ENCODE measurements at regions not wholly inside any gene's neighbourhood (a gene's known extent, or its start where the extent isn't known, plus 50 kb on each side); places are given as distances from the start of the nearest gene placed in this dataset.

DNA sequence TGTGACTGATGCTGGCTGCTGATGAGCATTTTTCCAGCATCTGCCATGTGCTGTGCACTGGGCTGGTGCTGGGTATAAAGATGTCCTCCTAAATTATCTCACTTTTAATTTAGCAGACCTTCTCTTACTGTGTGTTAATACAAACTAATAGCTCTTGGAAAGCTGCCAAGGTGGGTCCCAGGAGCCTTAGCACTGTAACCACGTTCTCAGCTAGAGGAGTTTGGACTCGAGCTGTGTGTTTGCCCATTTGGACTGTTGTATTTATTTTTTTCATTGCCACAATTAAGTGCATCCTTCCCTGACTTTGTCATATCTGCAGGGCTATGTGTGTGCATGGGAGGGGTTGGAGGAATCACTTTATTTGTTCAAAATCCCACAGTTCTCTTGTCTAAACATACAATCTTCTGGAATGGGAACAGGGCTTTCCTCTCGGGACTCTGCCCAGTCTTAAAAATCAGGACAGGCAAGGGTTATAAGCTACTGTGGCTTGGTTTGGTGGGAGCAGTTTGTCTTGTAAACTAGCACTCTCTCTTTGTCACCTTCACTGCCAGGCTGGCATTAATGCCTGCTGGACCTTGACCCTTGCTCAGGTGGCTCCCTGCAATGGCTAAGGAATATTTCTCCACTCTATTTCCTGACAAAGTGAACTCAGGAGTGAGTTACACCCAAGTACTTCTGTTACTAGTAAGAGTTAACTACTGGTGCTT is 129.7 kb upstream of the MGAT5 start:
- TF ChIP-seq, protein P1, sequence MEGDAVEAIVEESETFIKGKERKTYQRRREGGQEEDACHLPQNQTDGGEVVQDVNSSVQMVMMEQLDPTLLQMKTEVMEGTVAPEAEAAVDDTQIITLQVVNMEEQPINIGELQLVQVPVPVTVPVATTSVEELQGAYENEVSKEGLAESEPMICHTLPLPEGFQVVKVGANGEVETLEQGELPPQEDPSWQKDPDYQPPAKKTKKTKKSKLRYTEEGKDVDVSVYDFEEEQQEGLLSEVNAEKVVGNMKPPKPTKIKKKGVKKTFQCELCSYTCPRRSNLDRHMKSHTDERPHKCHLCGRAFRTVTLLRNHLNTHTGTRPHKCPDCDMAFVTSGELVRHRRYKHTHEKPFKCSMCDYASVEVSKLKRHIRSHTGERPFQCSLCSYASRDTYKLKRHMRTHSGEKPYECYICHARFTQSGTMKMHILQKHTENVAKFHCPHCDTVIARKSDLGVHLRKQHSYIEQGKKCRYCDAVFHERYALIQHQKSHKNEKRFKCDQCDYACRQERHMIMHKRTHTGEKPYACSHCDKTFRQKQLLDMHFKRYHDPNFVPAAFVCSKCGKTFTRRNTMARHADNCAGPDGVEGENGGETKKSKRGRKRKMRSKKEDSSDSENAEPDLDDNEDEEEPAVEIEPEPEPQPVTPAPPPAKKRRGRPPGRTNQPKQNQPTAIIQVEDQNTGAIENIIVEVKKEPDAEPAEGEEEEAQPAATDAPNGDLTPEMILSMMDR (IDR thresholded peaks at IDR 0.05; ENCODE audit: low read depth, low read length): no peak
- no peak for TF ChIP-seq EZH2phosphoT487 (IDR thresholded peaks at IDR 0.05; ENCODE audit: low read depth)

Data from OCI-LY3 (cell line).